PC-9 (cell line): ENCODE measurements at regions not wholly inside any gene's neighbourhood (a gene's known extent, or its start where the extent isn't known, plus 50 kb on each side); places are given as distances from the start of the nearest gene placed in this dataset.

Source experiments
- EZH2 ChIP-seq: fragments of 200-600 bp; sonication (generic); IDR thresholded peaks from 2 replicates; pipeline ENCODE4 v1.8.0; 2017; ENCODE audit warnings: antibody characterized with exemption, low read depth
- TF ChIP-seq, protein P1 (sequence below): fragments of 200-600 bp; sonication (generic); conservative IDR thresholded peaks from 2 replicates; pipeline ENCODE4 v1.6.1; 2017; ENCODE audit warnings: mixed run types, antibody characterized with exemption, mild to moderate bottlenecking, moderate library complexity

GRCh38 chr21:41000838-41001237 is 153.9 kb upstream of the DSCAM start:
- TF ChIP-seq, protein P1, sequence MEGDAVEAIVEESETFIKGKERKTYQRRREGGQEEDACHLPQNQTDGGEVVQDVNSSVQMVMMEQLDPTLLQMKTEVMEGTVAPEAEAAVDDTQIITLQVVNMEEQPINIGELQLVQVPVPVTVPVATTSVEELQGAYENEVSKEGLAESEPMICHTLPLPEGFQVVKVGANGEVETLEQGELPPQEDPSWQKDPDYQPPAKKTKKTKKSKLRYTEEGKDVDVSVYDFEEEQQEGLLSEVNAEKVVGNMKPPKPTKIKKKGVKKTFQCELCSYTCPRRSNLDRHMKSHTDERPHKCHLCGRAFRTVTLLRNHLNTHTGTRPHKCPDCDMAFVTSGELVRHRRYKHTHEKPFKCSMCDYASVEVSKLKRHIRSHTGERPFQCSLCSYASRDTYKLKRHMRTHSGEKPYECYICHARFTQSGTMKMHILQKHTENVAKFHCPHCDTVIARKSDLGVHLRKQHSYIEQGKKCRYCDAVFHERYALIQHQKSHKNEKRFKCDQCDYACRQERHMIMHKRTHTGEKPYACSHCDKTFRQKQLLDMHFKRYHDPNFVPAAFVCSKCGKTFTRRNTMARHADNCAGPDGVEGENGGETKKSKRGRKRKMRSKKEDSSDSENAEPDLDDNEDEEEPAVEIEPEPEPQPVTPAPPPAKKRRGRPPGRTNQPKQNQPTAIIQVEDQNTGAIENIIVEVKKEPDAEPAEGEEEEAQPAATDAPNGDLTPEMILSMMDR = no peak
- no peak for TF ChIP-seq EZH2
